Heart left ventricle (tissue), 16 donors: ENCODE measurements at regions not wholly inside any gene's neighbourhood (a gene's known extent, or its start where the extent isn't known, plus 50 kb on each side); places are given as distances from the start of the nearest gene placed in this dataset.

Experiments
- ATAC-seq, 4 donors: fragments of 200-7000 bp; cut with Tn5 transposase; one replicate each; pipeline ENCODE4 v1.9.1; 2020 to 2022; ENCODE audit warnings: moderate library complexity in 4 of 4, mild to moderate bottlenecking in 3 of 4, moderate number of reproducible peaks in 1 of 4
- DNase-seq, 5 donors: peaks; one replicate each; pipeline ENCODE4 v3.0.0-alpha.2; 2020
- H3K27ac ChIP-seq, 12 donors: fragments of 200-600 bp; sonication (generic) in 4 of 12; one replicate each; pipeline versions ENCODE4 v1.5.0 to v1.8.0; 2016 to 2022; ENCODE audit warnings: mild to moderate bottlenecking in 2 of 12
- H3K27me3 ChIP-seq, 9 donors: fragments of 200-600 bp; sonication (generic) in 2 of 9; one replicate each; pipeline versions ENCODE4 v1.5.1 to v1.8.0; 2016 to 2022; ENCODE audit warnings: mild to moderate bottlenecking in 3 of 9
- H3K36me3 ChIP-seq, 9 donors: fragments of 200-600 bp; sonication (generic) in 2 of 9; one replicate each; pipeline versions ENCODE4 v1.5.0 to v1.8.0; 2018 to 2022; ENCODE audit warnings: mild to moderate bottlenecking in 2 of 9
- H3K4me1 ChIP-seq, 12 donors: fragments of 200-600 bp; sonication (generic) in 4 of 12; one replicate each; pipeline versions ENCODE4 v1.5.0 to v1.8.0; 2016 to 2022; ENCODE audit warnings: mild to moderate bottlenecking in 3 of 12
- H3K4me3 ChIP-seq, 12 donors: fragments of 200-600 bp; sonication (generic) in 4 of 12; one replicate each; pipeline versions ENCODE4 v1.5.0 to v1.8.0; 2017 to 2022; ENCODE audit warnings: mild to moderate bottlenecking in 9 of 12, moderate library complexity in 4 of 12
- H3K9me3 ChIP-seq, 12 donors: fragments of 200-600 bp; sonication (generic) in 4 of 12; one replicate each; pipeline versions ENCODE4 v1.5.0 to v1.8.0; 2016 to 2022; ENCODE audit warnings: mild to moderate bottlenecking in 1 of 12
- POLR2A ChIP-seq, 2 donors: fragments of 450-650 bp; IDR thresholded peaks; one replicate each; pipeline ENCODE4 v1.6.1; 2017; ENCODE audit warnings: antibody characterized with exemption in 2 of 2, mild to moderate bottlenecking in 2 of 2, moderate library complexity in 2 of 2
- WGBS, 4 donors: extraction: QIAGEN DNeasy Blood & Tissue Kit in 2 of 4; methylation state at CpG; one replicate each; pipeline versions ENCODE4 v1.1.5 to v1.1.7; 2013 to 2018; 5-methylcytosine and 5-hydroxymethylcytosine counted together
- intact Hi-C, 10 donors: fragments of 100-400 bp; cut with DNase I; formaldehyde crosslinking; loops; one replicate each; pipeline versions ENCODE4 v1.11.1 to v1.14.2; 2022
- TF ChIP-seq, protein P1 (sequence below), 12 donors: fragments of 200-600 bp; sonication (generic) in 4 of 12; IDR thresholded peaks; one replicate each; pipeline versions ENCODE4 v1.5.0 to v1.8.0; 2018 to 2022; ENCODE audit warnings: antibody characterized with exemption in 12 of 12, mild to moderate bottlenecking in 5 of 12
- donor health status: ischemic (EF 13 %, LVEDD 7.1; RV severe dilation, severe dysfunction).
- donor health status: healthy with polysubstance abuse.
- donor health status: DM: no; HTN: yes; CAD: no.
- donor health status: DM: no; HTN: no; CAD: no.
- donor health status: ischemic (EF 25% LVEDD 6.9; RV normal size, moderate dysfunction).
- donor health status: ischemic (EF 25% LVEDD 5.7; RV mildly dilated, moderate dysfunction).
- donor health status: healthy.
- donor health status: DM: yes; HTN: yes; CAD: no.
- donor health status: ischemic (EF 35%, LVEDD 5.7; RV mildly dilated, moderate dysfunction).
- donor health status: nonischemic (EF 11% LVEDD 7.7; RV severe dilation, severe dysfunction).
- donor health status: DM: yes; HTN: yes; CAD: no.
- donor health status: PGD.
- donor health status: ischemic (EF 29% LVEDD 5.4; RV normal size, mild dysfunction).
- donor health status: nonischemic (EF 23%, LVEDD 6.1; RV moderate dilation, normal function).

DNA sequence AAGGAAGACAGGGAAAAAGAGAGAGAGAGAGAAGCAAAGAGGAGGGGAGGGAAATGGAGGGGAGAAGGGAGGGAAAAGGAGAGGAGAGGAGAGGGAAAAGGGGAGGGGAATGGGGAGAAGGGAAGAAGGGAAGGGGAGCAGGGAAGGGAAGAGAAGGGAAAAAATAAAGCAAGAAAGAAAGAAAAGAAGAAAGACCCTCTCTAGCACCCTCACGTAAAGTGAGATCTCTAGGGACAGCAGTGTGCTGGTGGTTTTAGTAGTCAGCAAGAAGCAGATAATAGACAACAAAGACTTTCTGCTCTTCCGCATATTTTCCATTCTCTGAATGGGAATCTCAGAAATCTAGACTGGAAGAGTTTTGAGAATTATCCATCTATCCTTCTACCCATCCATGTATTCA is 201.8 kb upstream of the RFC3 start:
- WGBS, 4 donors: 95 to 99% (median 98%) methylated on average over 2 of the region's 2 CpGs
- intact Hi-C loops: loop anchor here in 4 of 10 donors (5.0 to 10.0 kb wide), 4 partner anchors 64 to 1949 kb away; no protein-coding TSS in a partner anchor
- no peaks in the 10 kb centered on the region for H3K9me3 ChIP-seq
- peaks cover 0 to 42% (median 18%) of the 10 kb centered on the region in 12 donors for H3K4me1 ChIP-seq
- H3K27ac ChIP-seq: no peak overlapping the region
- ATAC-seq (no peak), DNase-seq (no peak)
- no peaks in the 10 kb centered on the region for H3K27me3 ChIP-seq
- H3K4me3 ChIP-seq: no peak overlapping the region
- no peaks in the 10 kb centered on the region for H3K36me3 ChIP-seq
- TF ChIP-seq, protein P1, sequence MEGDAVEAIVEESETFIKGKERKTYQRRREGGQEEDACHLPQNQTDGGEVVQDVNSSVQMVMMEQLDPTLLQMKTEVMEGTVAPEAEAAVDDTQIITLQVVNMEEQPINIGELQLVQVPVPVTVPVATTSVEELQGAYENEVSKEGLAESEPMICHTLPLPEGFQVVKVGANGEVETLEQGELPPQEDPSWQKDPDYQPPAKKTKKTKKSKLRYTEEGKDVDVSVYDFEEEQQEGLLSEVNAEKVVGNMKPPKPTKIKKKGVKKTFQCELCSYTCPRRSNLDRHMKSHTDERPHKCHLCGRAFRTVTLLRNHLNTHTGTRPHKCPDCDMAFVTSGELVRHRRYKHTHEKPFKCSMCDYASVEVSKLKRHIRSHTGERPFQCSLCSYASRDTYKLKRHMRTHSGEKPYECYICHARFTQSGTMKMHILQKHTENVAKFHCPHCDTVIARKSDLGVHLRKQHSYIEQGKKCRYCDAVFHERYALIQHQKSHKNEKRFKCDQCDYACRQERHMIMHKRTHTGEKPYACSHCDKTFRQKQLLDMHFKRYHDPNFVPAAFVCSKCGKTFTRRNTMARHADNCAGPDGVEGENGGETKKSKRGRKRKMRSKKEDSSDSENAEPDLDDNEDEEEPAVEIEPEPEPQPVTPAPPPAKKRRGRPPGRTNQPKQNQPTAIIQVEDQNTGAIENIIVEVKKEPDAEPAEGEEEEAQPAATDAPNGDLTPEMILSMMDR (IDR thresholded peaks at IDR 0.05): no peak
- no peak for TF ChIP-seq POLR2A (IDR thresholded peaks at IDR 0.05)

DNA sequence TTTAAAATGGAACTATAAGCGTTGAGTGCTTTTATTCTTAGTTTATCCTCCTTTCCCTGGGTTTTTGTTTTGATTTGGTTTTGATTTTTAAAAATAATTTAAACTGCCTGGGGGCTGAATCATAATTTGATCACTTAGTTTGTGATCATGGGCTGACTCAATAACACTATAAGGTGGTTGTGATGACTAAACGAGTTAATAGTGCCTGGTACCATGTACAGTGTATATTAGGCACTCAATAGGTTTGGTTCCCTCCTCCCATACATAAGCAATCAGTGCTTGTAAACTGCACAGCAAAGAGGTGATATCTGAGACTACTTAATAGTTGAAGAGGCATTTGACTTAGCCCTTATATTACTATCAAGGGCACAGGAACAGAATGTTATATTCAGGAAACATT is 200.9 kb upstream of the RFC3 start:
- Histone ChIP-seq H3K36me3 (no peaks in the 10 kb centered on the region), H3K27ac (no peak overlapping the region), H3K9me3 (no peaks in the 10 kb centered on the region), H3K27me3 (no peaks in the 10 kb centered on the region), H3K4me1 (peaks cover 0 to 33% (median 12%) of the 10 kb centered on the region in 12 donors), H3K4me3 (no peak overlapping the region)
- DNase-seq: no peak
- peak in 1 of 4 donors; percentile 35 for ATAC-seq
- 85 to 93% (median 89%) methylated on average over 2 of the region's 2 CpGs for WGBS, 4 donors
- intact Hi-C loops: loop anchor here in 4 of 10 donors (5.0 to 10.0 kb wide), 4 partner anchors 65 to 1948 kb away; no protein-coding TSS in a partner anchor
- TF ChIP-seq POLR2A (IDR thresholded peaks at IDR 0.05): no peak
- TF ChIP-seq, protein P1 (IDR thresholded peaks at IDR 0.05): no peak

DNA sequence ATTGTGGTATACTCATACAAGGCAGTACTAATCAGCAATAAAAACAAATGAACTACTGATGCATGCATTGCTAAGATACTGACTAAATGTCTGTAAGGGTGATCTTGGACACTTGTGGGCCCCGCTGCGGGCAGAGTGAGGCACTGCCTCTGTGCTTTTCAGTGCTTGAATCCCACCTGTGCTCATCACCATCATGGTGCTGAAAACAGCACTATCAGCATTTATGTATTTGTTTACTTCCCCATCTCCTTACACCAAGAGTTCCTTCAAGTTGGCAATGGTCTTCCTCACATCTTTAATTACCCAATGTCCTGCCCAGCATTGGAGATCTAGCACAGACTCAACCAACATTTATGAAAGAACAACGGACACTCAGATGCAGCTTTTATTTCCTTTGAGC is 193.7 kb upstream of the RFC3 start:
- no peaks in the 10 kb centered on the region for H3K9me3 ChIP-seq
- H3K27ac ChIP-seq: no peak overlapping the region
- ATAC-seq: no peak
- intact Hi-C loops: no loop called here
- H3K4me3 ChIP-seq: no peak overlapping the region
- WGBS, 4 donors: 86 to 99% (median 91%) methylated on average over 3 of the region's 3 CpGs
- TF ChIP-seq POLR2A (IDR thresholded peaks at IDR 0.05): no peak
- TF ChIP-seq, protein P1 (IDR thresholded peaks at IDR 0.05): no peak
- H3K36me3 ChIP-seq: no peaks in the 10 kb centered on the region
- no peaks in the 10 kb centered on the region for H3K27me3 ChIP-seq
- DNase-seq: no peak
- peaks cover 0 to 6% (median 0%) of the 10 kb centered on the region in 12 donors for H3K4me1 ChIP-seq

DNA sequence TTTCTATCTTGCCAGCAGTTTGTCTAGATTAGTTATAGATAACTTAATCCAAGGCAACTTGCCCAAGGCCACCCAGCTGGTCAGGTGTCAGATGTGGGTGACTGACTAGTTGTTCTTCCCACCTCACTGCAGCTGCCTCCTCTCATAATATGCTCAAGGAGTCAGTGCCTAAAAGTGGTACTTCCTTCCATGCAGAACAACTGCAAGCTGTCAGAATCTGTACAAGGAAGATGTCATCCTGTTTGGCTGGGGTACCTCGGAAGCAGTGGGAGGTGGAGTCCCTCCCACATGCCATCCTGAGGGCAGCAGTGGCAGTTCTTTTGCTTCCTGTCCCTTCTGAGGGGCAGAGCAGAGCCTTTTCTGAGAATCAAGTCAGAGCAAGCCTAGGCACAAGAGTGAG is 193.2 kb upstream of the RFC3 start:
- WGBS, 4 donors: 25 to 66% (median 33%) methylated on average over 1 of the region's 1 CpG

More for the DNA sequence above, 193.2 kb upstream of the RFC3 start:
- Histone ChIP-seq H3K36me3 (no peaks in the 10 kb centered on the region), H3K4me1 (peaks cover 0 to 6% (median 0%) of the 10 kb centered on the region in 12 donors), H3K4me3 (no peak overlapping the region), H3K27ac (no peak overlapping the region), H3K27me3 (no peaks in the 10 kb centered on the region), H3K9me3 (no peaks in the 10 kb centered on the region)
- no peak for DNase-seq
- ATAC-seq: no peak
- intact Hi-C loops: no loop called here
- TF ChIP-seq POLR2A (IDR thresholded peaks at IDR 0.05): no peak
- TF ChIP-seq, protein P1 (IDR thresholded peaks at IDR 0.05): no peak
